ENCODE measurements at regions not wholly inside any gene's neighbourhood (a gene's known extent, or its start where the extent isn't known, plus 50 kb on each side); places are given as distances from the start of the nearest gene placed in this dataset.

GRCh38 chr15:39128746-39129145, 452.1 kb upstream of the THBS1 start:
- Mint-ChIP-seq H3K36me3 (ENCODE audit: low read depth) (no peaks in the 10 kb centered on the region), H3K4me3 (no peak overlapping the region), H3K4me1 (ENCODE audit: low read depth) (peaks cover 19% of the 10 kb centered on the region), H3K27ac (no peak overlapping the region), H3K9me3 (ENCODE audit: insufficient read depth) (no peaks in the 10 kb centered on the region), H3K27me3 (ENCODE audit: low read depth) (peaks cover 7% of the 10 kb centered on the region)
- DNase-seq (no peak), ATAC-seq (no peak)
- CTCF ChIA-PET: no interaction called here
- POLR2A ChIA-PET: interaction anchor here (0.6 kb wide), 1 partner anchor 372 kb away, joined by 3 read pairs; no protein-coding TSS in a partner anchor

GRCh38 chr15:39130556-39131379, 450.1 kb upstream of the THBS1 start:
- ATAC-seq: no peak
- DNase-seq: no peak
- H3K9me3 Mint-ChIP-seq (ENCODE audit: insufficient read depth): no peaks in the 10 kb centered on the region
- ChIA-PET POLR2A (no interaction called here), CTCF (interaction anchor here (0.8 kb wide), 1 partner anchor 449 kb away, joined by 4 read pairs; no protein-coding TSS in a partner anchor)
- no peak overlapping the region for H3K27ac Mint-ChIP-seq
- peaks cover 19% of the 10 kb centered on the region for H3K4me1 Mint-ChIP-seq (ENCODE audit: low read depth)
- no peaks in the 10 kb centered on the region for H3K36me3 Mint-ChIP-seq (ENCODE audit: low read depth)
- H3K4me3 Mint-ChIP-seq: no peak overlapping the region
- H3K27me3 Mint-ChIP-seq (ENCODE audit: low read depth): peaks cover 4% of the 10 kb centered on the region

- peaks cover 4% of the 10 kb centered on the region for H3K27me3 Mint-ChIP-seq (ENCODE audit: low read depth)
- ChIA-PET POLR2A (no interaction called here), CTCF (no interaction called here)
Measured at GRCh38 chr15:39131609-39132008, 449.3 kb upstream of the THBS1 start.

GRCh38 chr15:39132070-39132469, 448.8 kb upstream of the THBS1 start:
- Mint-ChIP-seq H3K4me1 (ENCODE audit: low read depth) (peaks cover 14% of the 10 kb centered on the region), H3K27ac (no peak overlapping the region), H3K36me3 (ENCODE audit: low read depth) (no peaks in the 10 kb centered on the region), H3K27me3 (ENCODE audit: low read depth) (peaks cover 7% of the 10 kb centered on the region), H3K4me3 (no peak overlapping the region), H3K9me3 (ENCODE audit: insufficient read depth) (no peaks in the 10 kb centered on the region)
- DNase-seq (no peak), ATAC-seq (no peak)
- CTCF ChIA-PET: no interaction called here
- POLR2A ChIA-PET: no interaction called here

More at GRCh38 chr15:39131609-39132008, 449.3 kb upstream of the THBS1 start:
- Mint-ChIP-seq H3K4me1 (ENCODE audit: low read depth) (peaks cover 14% of the 10 kb centered on the region), H3K9me3 (ENCODE audit: insufficient read depth) (no peaks in the 10 kb centered on the region), H3K4me3 (no peak overlapping the region), H3K27ac (no peak overlapping the region), H3K36me3 (ENCODE audit: low read depth) (no peaks in the 10 kb centered on the region)
- ATAC-seq (no peak), DNase-seq (no peak)

GRCh38 chr15:39132954-39133600, 447.8 kb upstream of the THBS1 start:
- ATAC-seq (no peak), DNase-seq (no peak)
- H3K4me3 Mint-ChIP-seq: no peak overlapping the region
- H3K36me3 Mint-ChIP-seq (ENCODE audit: low read depth): no peaks in the 10 kb centered on the region
- ChIA-PET CTCF (no interaction called here), POLR2A (no interaction called here)
- peaks cover 7% of the 10 kb centered on the region for H3K27me3 Mint-ChIP-seq (ENCODE audit: low read depth)
- H3K27ac Mint-ChIP-seq: no peak overlapping the region
- no peaks in the 10 kb centered on the region for H3K9me3 Mint-ChIP-seq (ENCODE audit: insufficient read depth)
- peaks cover 8% of the 10 kb centered on the region for H3K4me1 Mint-ChIP-seq (ENCODE audit: low read depth)

GRCh38 chr15:39134282-39134681, 446.6 kb upstream of the THBS1 start:
- Mint-ChIP-seq H3K27ac (no peak overlapping the region), H3K36me3 (ENCODE audit: low read depth) (no peaks in the 10 kb centered on the region), H3K4me3 (no peak overlapping the region), H3K4me1 (ENCODE audit: low read depth) (no peaks in the 10 kb centered on the region), H3K9me3 (ENCODE audit: insufficient read depth) (no peaks in the 10 kb centered on the region), H3K27me3 (ENCODE audit: low read depth) (peaks cover 7% of the 10 kb centered on the region)
- CTCF ChIA-PET: no interaction called here
- POLR2A ChIA-PET: no interaction called here
- no peak for DNase-seq
- ATAC-seq: no peak

GRCh38 chr15:39135989-39136388, 444.9 kb upstream of the THBS1 start:
- H3K4me3 Mint-ChIP-seq: no peak overlapping the region
- no peaks in the 10 kb centered on the region for H3K36me3 Mint-ChIP-seq (ENCODE audit: low read depth)
- ChIA-PET CTCF (no interaction called here), POLR2A (no interaction called here)
- H3K27me3 Mint-ChIP-seq (ENCODE audit: low read depth): peaks cover 7% of the 10 kb centered on the region
- H3K9me3 Mint-ChIP-seq (ENCODE audit: insufficient read depth): no peaks in the 10 kb centered on the region
- no peaks in the 10 kb centered on the region for H3K4me1 Mint-ChIP-seq (ENCODE audit: low read depth)
- DNase-seq (no peak), ATAC-seq (no peak)
- H3K27ac Mint-ChIP-seq: no peak overlapping the region

- H3K9me3 Mint-ChIP-seq (ENCODE audit: insufficient read depth): no peaks in the 10 kb centered on the region
- no peak overlapping the region for H3K27ac Mint-ChIP-seq
- DNase-seq: no peak
- no peaks in the 10 kb centered on the region for H3K36me3 Mint-ChIP-seq (ENCODE audit: low read depth)
- peaks cover 20% of the 10 kb centered on the region for H3K4me1 Mint-ChIP-seq (ENCODE audit: low read depth)
- H3K4me3 Mint-ChIP-seq: no peak overlapping the region
- peaks cover 7% of the 10 kb centered on the region for H3K27me3 Mint-ChIP-seq (ENCODE audit: low read depth)
- no peak for ATAC-seq
- CTCF ChIA-PET: interaction anchor here (0.6 kb wide), 1 partner anchor 441 kb away, joined by 3 read pairs; no protein-coding TSS in a partner anchor
- POLR2A ChIA-PET: no interaction called here
Measured at GRCh38 chr15:39139431-39140059, 441.3 kb upstream of the THBS1 start.

GRCh38 chr15:39140060-39140604, 440.7 kb upstream of the THBS1 start:
- ATAC-seq (no peak), DNase-seq (no peak)
- Mint-ChIP-seq H3K27ac (no peak overlapping the region), H3K27me3 (ENCODE audit: low read depth) (peaks cover 7% of the 10 kb centered on the region), H3K9me3 (ENCODE audit: insufficient read depth) (no peaks in the 10 kb centered on the region), H3K36me3 (ENCODE audit: low read depth) (no peaks in the 10 kb centered on the region), H3K4me3 (no peak overlapping the region), H3K4me1 (ENCODE audit: low read depth) (peaks cover 25% of the 10 kb centered on the region)
- POLR2A ChIA-PET: no interaction called here
- CTCF ChIA-PET: interaction anchor here (0.6 kb wide), 1 partner anchor 440 kb away, joined by 3 read pairs; no protein-coding TSS in a partner anchor

GRCh38 chr15:39142500-39142899, 438.4 kb upstream of the THBS1 start:
- no peaks in the 10 kb centered on the region for H3K27me3 Mint-ChIP-seq (ENCODE audit: low read depth)
- H3K27ac Mint-ChIP-seq: no peak overlapping the region
- H3K4me1 Mint-ChIP-seq (ENCODE audit: low read depth): peaks cover 25% of the 10 kb centered on the region
- no peak for DNase-seq
- POLR2A ChIA-PET: no interaction called here
- no peaks in the 10 kb centered on the region for H3K9me3 Mint-ChIP-seq (ENCODE audit: insufficient read depth)
- no peak overlapping the region for H3K4me3 Mint-ChIP-seq
- ATAC-seq: no peak
- CTCF ChIA-PET: no interaction called here
- no peaks in the 10 kb centered on the region for H3K36me3 Mint-ChIP-seq (ENCODE audit: low read depth)

- no peaks in the 10 kb centered on the region for H3K36me3 Mint-ChIP-seq (ENCODE audit: low read depth)
- no peaks in the 10 kb centered on the region for H3K9me3 Mint-ChIP-seq (ENCODE audit: insufficient read depth)
- ATAC-seq: no peak
- no peak overlapping the region for H3K4me3 Mint-ChIP-seq
- no peak overlapping the region for H3K27ac Mint-ChIP-seq
- H3K27me3 Mint-ChIP-seq (ENCODE audit: low read depth): no peaks in the 10 kb centered on the region
- peaks cover 25% of the 10 kb centered on the region for H3K4me1 Mint-ChIP-seq (ENCODE audit: low read depth)
- POLR2A ChIA-PET: no interaction called here
- DNase-seq: no peak
- CTCF ChIA-PET: interaction anchor here (0.7 to 1.6 kb wide), 3 partner anchors 19 to 579 kb away, joined by 3 to 5 read pairs (median 3); partner anchors contain the start of gene RASGRP1
Measured at GRCh38 chr15:39143479-39143878, 437.4 kb upstream of the THBS1 start.

GRCh38 chr15:39144051-39144450, 436.8 kb upstream of the THBS1 start:
- CTCF ChIA-PET: interaction anchor here (0.7 to 1.8 kb wide), 4 partner anchors 18 to 580 kb away, joined by 3 to 6 read pairs (median 4); partner anchors contain the start of gene RASGRP1
- Mint-ChIP-seq H3K4me1 (ENCODE audit: low read depth) (peaks cover 25% of the 10 kb centered on the region), H3K9me3 (ENCODE audit: insufficient read depth) (no peaks in the 10 kb centered on the region), H3K4me3 (no peak overlapping the region), H3K27me3 (ENCODE audit: low read depth) (peaks cover 3% of the 10 kb centered on the region), H3K27ac (no peak overlapping the region), H3K36me3 (ENCODE audit: low read depth) (no peaks in the 10 kb centered on the region)
- ATAC-seq: no peak
- no peak for DNase-seq
- POLR2A ChIA-PET: no interaction called here
